Activated CD4-positive, alpha-beta T cell treated with anti-CD3 and anti-CD28 coated beads for 1 hour (primary cell): ENCODE measurements at regions not wholly inside any gene's neighbourhood (a gene's known extent, or its start where the extent isn't known, plus 50 kb on each side); places are given as distances from the start of the nearest gene placed in this dataset.

Source experiments
- DNase-seq: peaks from one replicate; pipeline ENCODE4 v3.0.0-alpha.2; 2020

- DNase-seq: no peak
Observed at GRCh38 chr2:176508374-176508773, 239.1 kb downstream of the MTX2 start.

GRCh38 chr2:176508984-176509740 lies 239.9 kb downstream of the MTX2 start:
- no peak for DNase-seq

- DNase-seq: no peak
Observed at GRCh38 chr2:176514276-176514675, 245.0 kb downstream of the MTX2 start.

GRCh38 chr2:176514805-176515500 lies 245.7 kb downstream of the MTX2 start:
- no peak for DNase-seq

GRCh38 chr2:176516051-176516602 lies 246.9 kb downstream of the MTX2 start:
- no peak for DNase-seq

- no peak for DNase-seq
Observed at GRCh38 chr2:176518823-176519222, 249.6 kb downstream of the MTX2 start.

- no peak for DNase-seq
Observed at GRCh38 chr2:176521878-176522670, 252.8 kb downstream of the MTX2 start.

- no peak for DNase-seq
Observed at GRCh38 chr2:176525086-176525485, 255.8 kb downstream of the MTX2 start.

- DNase-seq: no peak
Observed at GRCh38 chr2:176526995-176527901, 258.0 kb downstream of the MTX2 start.

- DNase-seq: no peak
Observed at GRCh38 chr2:176531608-176532007, 262.4 kb downstream of the MTX2 start.

GRCh38 chr2:176533505-176534193 lies 264.4 kb downstream of the MTX2 start:
- DNase-seq: no peak

GRCh38 chr2:176534798-176535466 lies 265.7 kb downstream of the MTX2 start:
- no peak for DNase-seq

- no peak for DNase-seq
Observed at GRCh38 chr2:176535467-176536113, 266.3 kb downstream of the MTX2 start.

- no peak for DNase-seq
Observed at GRCh38 chr2:176536439-176537133, 267.3 kb downstream of the MTX2 start.

- DNase-seq: no peak
Observed at GRCh38 chr2:176537932-176538331, 268.7 kb downstream of the MTX2 start.

GRCh38 chr2:176540995-176541394 lies 271.8 kb downstream of the MTX2 start:
- DNase-seq: no peak

- DNase-seq: no peak
Observed at GRCh38 chr2:176542476-176542875, 273.2 kb downstream of the MTX2 start.

GRCh38 chr2:176544557-176544956 lies 275.3 kb downstream of the MTX2 start:
- no peak for DNase-seq

GRCh38 chr2:176544991-176545956 lies 276.0 kb downstream of the MTX2 start:
- no peak for DNase-seq
